Coronary artery (tissue), 2 donors: ENCODE measurements at regions not wholly inside any gene's neighbourhood (a gene's known extent, or its start where the extent isn't known, plus 50 kb on each side); places are given as distances from the start of the nearest gene placed in this dataset.

Source experiments
- DNase-seq: peaks from one replicate; pipeline ENCODE4 v3.0.0-alpha.2; 2017; ENCODE audit warnings: low spot score
- H3K27ac ChIP-seq, 2 donors: fragments of 200-600 bp; sonication (generic); one replicate each; pipeline ENCODE4 v1.5.1; 2016 to 2019
- H3K4me3 ChIP-seq: fragments of 200-600 bp; sonication (generic); 2 replicates; pipeline ENCODE4 v1.5.1; 2016; ENCODE audit warnings: mild to moderate bottlenecking, moderate library complexity
- CTCF ChIP-seq: fragments of 200-600 bp; sonication (generic); IDR thresholded peaks from one replicate; pipeline ENCODE4 v1.5.1; 2019; ENCODE audit warnings: antibody characterized with exemption

- Histone ChIP-seq H3K27ac (no peak overlapping the region), H3K4me3 (no peak overlapping the region)
- TF ChIP-seq CTCF, result no peak
- no peak for DNase-seq
Observed at GRCh38 chr1:170284951-170285350, 139.2 kb downstream of the NTMT2 start.

- no peak overlapping the region for H3K27ac ChIP-seq
- H3K4me3 ChIP-seq, result no peak overlapping the region
- no peak for DNase-seq
- TF ChIP-seq CTCF, result no peak
Observed at GRCh38 chr1:170288155-170288554, 142.4 kb downstream of the NTMT2 start.

GRCh38 chr1:170290276-170290675 is 144.5 kb downstream of the NTMT2 start:
- DNase-seq, result no peak
- Histone ChIP-seq H3K27ac (no peak overlapping the region), H3K4me3 (no peak overlapping the region)
- no peak for TF ChIP-seq CTCF

GRCh38 chr1:170290991-170291390 is 145.2 kb downstream of the NTMT2 start:
- Histone ChIP-seq H3K27ac (no peak overlapping the region), H3K4me3 (no peak overlapping the region)
- TF ChIP-seq CTCF, result no peak
- DNase-seq, result no peak

- no peak overlapping the region for H3K27ac ChIP-seq
- no peak for DNase-seq
- H3K4me3 ChIP-seq, result no peak overlapping the region
- TF ChIP-seq CTCF, result no peak
Observed at GRCh38 chr1:170291516-170291915, 145.8 kb downstream of the NTMT2 start.

- no peak for TF ChIP-seq CTCF
- no peak overlapping the region for H3K27ac ChIP-seq
- no peak overlapping the region for H3K4me3 ChIP-seq
- DNase-seq, result no peak
Observed at GRCh38 chr1:170296211-170296610, 150.5 kb downstream of the NTMT2 start.

- no peak for DNase-seq
- Histone ChIP-seq H3K4me3 (no peak overlapping the region), H3K27ac (no peak overlapping the region)
- no peak for TF ChIP-seq CTCF
Observed at GRCh38 chr1:170296642-170297041, 150.9 kb downstream of the NTMT2 start.
